WTC11 (cell line): ENCODE measurements at regions not wholly inside any gene's neighbourhood (a gene's known extent, or its start where the extent isn't known, plus 50 kb on each side); places are given as distances from the start of the nearest gene placed in this dataset.

Source experiments
- ATF2 ChIP-seq: sonication (generic); formaldehyde crosslinking; IDR thresholded peaks from 2 replicates; pipeline ENCODE4 v1.8.1; 2022; ENCODE audit warnings: low read depth, missing genetic modification reagents, borderline replicate concordance
- CTCF ChIP-seq: fragments of 200-600 bp; IDR thresholded peaks from 2 replicates; pipeline ENCODE4 v1.8.0; 2022; ENCODE audit warnings: antibody characterized with exemption
- ESRRA ChIP-seq: sonication (generic); formaldehyde crosslinking; IDR thresholded peaks from 2 replicates; pipeline ENCODE4 v1.8.1; 2022; ENCODE audit warnings: mild to moderate bottlenecking, missing genetic modification reagents, borderline replicate concordance
- IRF2 ChIP-seq: sonication (generic); formaldehyde crosslinking; IDR thresholded peaks from 2 replicates; pipeline ENCODE4 v1.8.0; 2022; ENCODE audit warnings: low read depth, missing genetic modification reagents, borderline replicate concordance
- JUN ChIP-seq: sonication (generic); formaldehyde crosslinking; IDR thresholded peaks from 2 replicates; pipeline ENCODE4 v1.8.0; 2023; ENCODE audit warnings: mild to moderate bottlenecking, missing genetic modification reagents
- KAT7 ChIP-seq: sonication (generic); formaldehyde crosslinking; IDR thresholded peaks from 2 replicates; pipeline ENCODE4 v1.8.1; 2023; ENCODE audit warnings: missing genetic modification reagents, mild to moderate bottlenecking, borderline replicate concordance
- MAX ChIP-seq: sonication (generic); formaldehyde crosslinking; IDR thresholded peaks from 2 replicates; pipeline ENCODE4 v1.8.0; 2022; ENCODE audit warnings: mild to moderate bottlenecking, missing genetic modification reagents
- MYBL2 ChIP-seq: sonication (generic); formaldehyde crosslinking; IDR thresholded peaks from 2 replicates; pipeline ENCODE4 v1.8.1; 2023; ENCODE audit warnings: mild to moderate bottlenecking, moderate library complexity, missing genetic modification reagents
- SP1 ChIP-seq: sonication (generic); formaldehyde crosslinking; conservative IDR thresholded peaks from 2 replicates; pipeline ENCODE4 v1.8.1; 2022; ENCODE audit warnings: missing genetic modification reagents
- ZNF232 ChIP-seq: sonication (generic); formaldehyde crosslinking; IDR thresholded peaks from 2 replicates; pipeline ENCODE4 v1.8.0; 2022; ENCODE audit warnings: mild to moderate bottlenecking, missing genetic modification reagents

GRCh38 chr4:26050671-26051070, 136.7 kb downstream of the SMIM20 start:
- TF ChIP-seq SP1 (CRISPR knock-in tag) (no peak), MAX (CRISPR knock-in tag) (no peak), ATF2 (no peak), KAT7 (CRISPR knock-in tag) (no peak), ESRRA (no peak), JUN (CRISPR knock-in tag) (no peak), ZNF232 (no peak), IRF2 (CRISPR knock-in tag) (no peak), CTCF (no peak), MYBL2 (CRISPR knock-in tag) (no peak)
